OCI-LY7 (cell line): ENCODE measurements at regions not wholly inside any gene's neighbourhood (a gene's known extent, or its start where the extent isn't known, plus 50 kb on each side); places are given as distances from the start of the nearest gene placed in this dataset.

Experiments
- BruUV-seq: library from RNA; stranded (reverse); fragments of 400-500 nt; replicated peaks from 2 replicates; lab custom pipeline; 2021; lab: Mats Ljungman, UMichigan
- CTCF ChIA-PET: fragments of 300-600 bp; sonication (Branson Sonifier 250); formaldehyde crosslinking; loops from one replicate; lab custom pipeline; 2022; ENCODE audit warnings: antibody characterized with exemption; ENCODE audit not compliant: unreplicated experiment; lab: Charles Lee
- POLR2A ChIA-PET: fragments of 300-600 bp; sonication (Branson Sonifier 250); formaldehyde crosslinking; loops from one replicate; lab custom pipeline; 2022; ENCODE audit warnings: antibody characterized with exemption; lab: Charles Lee
- DNase-seq: peaks from one replicate; pipeline ENCODE4 v3.0.0-alpha.2; 2015; ENCODE audit warnings: low spot score
- H2AFZ ChIP-seq: fragments of 200-600 bp; sonication (generic), shearing (Covaris generic); 2 replicates; pipeline ENCODE4 v1.6.1; 2014; ENCODE audit warnings: mild to moderate bottlenecking, antibody characterized with exemption, low read length, moderate library complexity
- H3K27ac ChIP-seq: fragments of 200-600 bp; sonication (generic); 2 replicates; pipeline ENCODE4 v1.5.1; 2014; ENCODE audit warnings: mixed run types, low read depth, mild to moderate bottlenecking, moderate library complexity, low read length, inconsistent platforms; ENCODE audit not compliant: poor library complexity, severe bottlenecking
- H3K36me3 ChIP-seq: fragments of 200-600 bp; sonication (generic); 2 replicates; pipeline ENCODE4 v1.6.1; 2014; ENCODE audit warnings: mild to moderate bottlenecking, antibody characterized with exemption, low read length, moderate library complexity, mixed read lengths; ENCODE audit not compliant: insufficient read depth
- H3K4me1 ChIP-seq: fragments of 200-600 bp; sonication (generic); 2 replicates; pipeline ENCODE4 v1.5.1; 2014; ENCODE audit warnings: mild to moderate bottlenecking, low read length; ENCODE audit not compliant: insufficient read depth, poor library complexity, severe bottlenecking
- H3K4me2 ChIP-seq: fragments of 200-600 bp; sonication (generic); 2 replicates; pipeline ENCODE4 v1.6.1; 2014; ENCODE audit warnings: mild to moderate bottlenecking, low read length
- H3K4me3 ChIP-seq: fragments of 200-600 bp; sonication (generic); 2 replicates; pipeline ENCODE4 v1.5.1; 2014; ENCODE audit warnings: mild to moderate bottlenecking, low read depth, low read length; ENCODE audit not compliant: poor library complexity, severe bottlenecking
- H3K79me2 ChIP-seq: fragments of 200-600 bp; sonication (generic); 2 replicates; pipeline ENCODE4 v1.6.1; 2016; ENCODE audit warnings: low read depth, mild to moderate bottlenecking, low read length, moderate library complexity, mixed read lengths; ENCODE audit not compliant: insufficient read depth
- H3K9me2 ChIP-seq: fragments of 200-600 bp; sonication (generic); 2 replicates; pipeline ENCODE4 v1.6.1; 2016; ENCODE audit warnings: mild to moderate bottlenecking, low read length, mixed read lengths; ENCODE audit not compliant: insufficient read depth
- H3K9me3 ChIP-seq: fragments of 200-600 bp; sonication (generic); 2 replicates; pipeline ENCODE4 v1.6.1; 2014; ENCODE audit warnings: mild to moderate bottlenecking, mixed run types, low read length, mixed read lengths
- H4K20me1 ChIP-seq: fragments of 200-600 bp; sonication (generic); 2 replicates; pipeline ENCODE4 v1.6.1; 2014; ENCODE audit warnings: mild to moderate bottlenecking, antibody characterized with exemption, low read length, moderate library complexity, mixed read lengths; ENCODE audit not compliant: insufficient read depth
- EZH2phosphoT487 ChIP-seq: fragments of 200-600 bp; sonication (generic); IDR thresholded peaks from 2 replicates; pipeline ENCODE4 v1.6.1; 2018; ENCODE audit warnings: low read depth, borderline replicate concordance, mild to moderate bottlenecking, mixed run types, antibody characterized with exemption, low read length, moderate library complexity, mixed read lengths
- intact Hi-C: fragments of 100-400 bp; cut with micrococcal nuclease; formaldehyde crosslinking; loops from one replicate; pipeline ENCODE4 v1.10.0; 2022; ENCODE audit not compliant: unreplicated experiment
- TF ChIP-seq, protein P1 (sequence below): fragments of 200-600 bp; sonication (generic); conservative IDR thresholded peaks from 2 replicates; pipeline ENCODE4 v1.5.1; 2014; ENCODE audit warnings: mild to moderate bottlenecking, antibody characterized with exemption, low read length, moderate library complexity, mixed read lengths

DNA sequence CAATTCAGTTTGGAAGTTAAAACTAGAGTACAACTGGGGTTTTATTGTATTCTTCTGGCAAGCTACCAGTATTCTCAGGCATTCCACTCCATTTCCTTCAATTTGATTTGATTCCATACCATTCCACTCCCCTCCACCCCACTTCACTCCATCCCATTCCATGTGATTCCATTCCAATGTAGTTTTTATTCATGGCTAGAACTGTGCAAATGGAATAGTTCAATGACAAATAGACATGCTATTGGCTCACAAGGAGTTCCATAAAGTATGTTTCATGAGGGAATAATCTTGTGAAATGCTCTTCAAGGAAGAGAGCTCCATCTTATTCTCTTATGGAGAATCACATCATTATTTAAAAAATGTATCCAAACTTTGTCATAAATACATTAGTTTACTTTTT lies 285.0 kb upstream of the BMP2 start:
- no peaks in the 10 kb centered on the region for H3K4me1 ChIP-seq
- H3K36me3 ChIP-seq = no peaks in the 10 kb centered on the region
- ChIA-PET POLR2A (interaction anchor here (0.7 kb wide), 2 partner anchors 11 to 991 kb away, joined by 3 read pairs; no protein-coding TSS in a partner anchor), CTCF (no interaction called here)
- intact Hi-C loops = no loop called here
- H4K20me1 ChIP-seq = no peaks in the 10 kb centered on the region
- no peak overlapping the region for H3K4me2 ChIP-seq
- H2AFZ ChIP-seq = no peak overlapping the region
- no TSS peak for BruUV-seq
- no peak overlapping the region for H3K4me3 ChIP-seq
- DNase-seq = no peak
- no peak overlapping the region for H3K27ac ChIP-seq
- no peaks in the 10 kb centered on the region for H3K9me3 ChIP-seq
- H3K9me2 ChIP-seq = no peaks in the 10 kb centered on the region
- no peaks in the 10 kb centered on the region for H3K79me2 ChIP-seq
- no peak for TF ChIP-seq EZH2phosphoT487
- TF ChIP-seq, protein P1, sequence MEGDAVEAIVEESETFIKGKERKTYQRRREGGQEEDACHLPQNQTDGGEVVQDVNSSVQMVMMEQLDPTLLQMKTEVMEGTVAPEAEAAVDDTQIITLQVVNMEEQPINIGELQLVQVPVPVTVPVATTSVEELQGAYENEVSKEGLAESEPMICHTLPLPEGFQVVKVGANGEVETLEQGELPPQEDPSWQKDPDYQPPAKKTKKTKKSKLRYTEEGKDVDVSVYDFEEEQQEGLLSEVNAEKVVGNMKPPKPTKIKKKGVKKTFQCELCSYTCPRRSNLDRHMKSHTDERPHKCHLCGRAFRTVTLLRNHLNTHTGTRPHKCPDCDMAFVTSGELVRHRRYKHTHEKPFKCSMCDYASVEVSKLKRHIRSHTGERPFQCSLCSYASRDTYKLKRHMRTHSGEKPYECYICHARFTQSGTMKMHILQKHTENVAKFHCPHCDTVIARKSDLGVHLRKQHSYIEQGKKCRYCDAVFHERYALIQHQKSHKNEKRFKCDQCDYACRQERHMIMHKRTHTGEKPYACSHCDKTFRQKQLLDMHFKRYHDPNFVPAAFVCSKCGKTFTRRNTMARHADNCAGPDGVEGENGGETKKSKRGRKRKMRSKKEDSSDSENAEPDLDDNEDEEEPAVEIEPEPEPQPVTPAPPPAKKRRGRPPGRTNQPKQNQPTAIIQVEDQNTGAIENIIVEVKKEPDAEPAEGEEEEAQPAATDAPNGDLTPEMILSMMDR = no peak

DNA sequence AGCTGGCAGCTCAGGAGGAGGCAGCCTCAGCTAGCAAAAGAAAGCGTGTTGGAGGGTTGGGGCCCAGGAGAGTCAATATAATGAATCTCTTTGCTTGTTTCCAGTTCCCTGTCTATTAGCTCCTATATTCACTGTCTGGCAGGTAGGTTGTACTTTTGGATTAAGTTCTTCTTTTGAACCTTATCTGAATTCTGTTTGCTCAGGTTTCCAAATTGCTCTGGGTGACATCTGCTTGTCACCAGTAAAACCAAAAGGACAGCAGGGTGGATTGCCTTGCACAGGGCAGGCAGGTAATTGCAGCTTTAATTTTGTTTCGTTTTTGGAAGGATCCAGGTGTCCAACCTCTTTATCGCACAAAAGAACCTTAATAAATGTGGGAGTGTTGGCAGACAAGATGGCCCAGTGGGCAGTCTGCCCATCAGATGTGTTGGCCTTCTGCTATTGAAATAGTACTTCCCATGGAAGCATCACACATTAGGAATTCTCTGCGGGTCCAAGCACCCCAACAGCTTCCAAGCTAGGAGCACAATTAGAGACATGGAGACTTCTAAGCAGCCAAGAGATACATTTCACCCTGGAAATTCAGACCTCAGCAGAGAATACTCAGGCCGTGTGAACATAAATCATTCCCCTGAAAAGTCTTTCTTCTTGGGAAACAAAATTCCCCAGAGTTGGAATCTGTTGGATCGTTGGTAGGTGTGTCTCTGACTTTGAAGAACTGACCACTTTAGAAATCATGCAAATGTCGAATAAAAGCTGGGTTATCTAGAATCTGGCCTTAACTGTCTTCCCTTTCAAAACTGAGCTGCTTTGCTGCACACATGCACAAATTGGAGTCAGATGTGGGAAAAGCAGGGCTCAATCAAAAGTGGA lies 286.9 kb upstream of the BMP2 start:
- no TSS peak for BruUV-seq
- no peak for DNase-seq
- H3K79me2 ChIP-seq = no peaks in the 10 kb centered on the region
- ChIA-PET POLR2A (no interaction called here), CTCF (no interaction called here)
- H2AFZ ChIP-seq = no peak overlapping the region
- H3K36me3 ChIP-seq = no peaks in the 10 kb centered on the region
- no peaks in the 10 kb centered on the region for H3K9me2 ChIP-seq
- no peak overlapping the region for H3K4me3 ChIP-seq
- H3K9me3 ChIP-seq = no peaks in the 10 kb centered on the region
- intact Hi-C loops = no loop called here
- no peak overlapping the region for H3K4me2 ChIP-seq
- no peak overlapping the region for H3K27ac ChIP-seq
- no peak for TF ChIP-seq EZH2phosphoT487
- TF ChIP-seq, protein P1 = no peak
- no peaks in the 10 kb centered on the region for H3K4me1 ChIP-seq
- no peaks in the 10 kb centered on the region for H4K20me1 ChIP-seq

DNA sequence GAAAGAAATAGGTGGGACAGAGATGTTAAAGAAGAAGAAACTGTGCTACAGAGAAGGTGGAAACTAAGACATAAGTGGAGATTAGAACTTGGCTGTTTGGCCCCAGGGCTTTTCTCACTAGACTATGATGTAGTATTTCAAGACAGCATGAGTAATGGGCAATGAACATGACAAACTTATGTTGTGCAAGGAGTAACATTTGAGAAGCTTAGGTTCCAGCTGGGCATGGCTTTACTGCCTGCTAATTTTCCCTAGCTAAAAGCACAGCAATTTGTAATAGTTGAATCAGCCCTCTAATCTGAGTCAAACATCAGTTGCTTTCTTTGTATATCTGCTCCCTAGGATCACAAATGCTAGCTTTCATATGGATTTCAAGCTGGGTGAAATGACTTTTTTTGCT lies 294.3 kb upstream of the BMP2 start:
- BruUV-seq = no TSS peak
- TF ChIP-seq, protein P1 = no peak
- no peak for TF ChIP-seq EZH2phosphoT487
- Histone ChIP-seq H3K9me2 (no peaks in the 10 kb centered on the region), H3K9me3 (no peaks in the 10 kb centered on the region), H3K79me2 (no peaks in the 10 kb centered on the region), H3K4me1 (peaks cover 12% of the 10 kb centered on the region), H3K4me3 (no peak overlapping the region), H3K27ac (no peak overlapping the region), H3K36me3 (no peaks in the 10 kb centered on the region), H4K20me1 (no peaks in the 10 kb centered on the region), H2AFZ (no peak overlapping the region), H3K4me2 (no peak overlapping the region)
- no peak for DNase-seq
- intact Hi-C loops = no loop called here
- ChIA-PET POLR2A (interaction anchor here (0.5 to 0.7 kb wide), 2 partner anchors 55 to 792 kb away, joined by 3 read pairs; no protein-coding TSS in a partner anchor), CTCF (no interaction called here)
